Esophagus muscularis mucosa (tissue), 3 donors: ENCODE measurements at regions not wholly inside any gene's neighbourhood (a gene's known extent, or its start where the extent isn't known, plus 50 kb on each side); places are given as distances from the start of the nearest gene placed in this dataset.

Source experiments
- CTCF ChIP-seq, 3 experiments: fragments of 200-600 bp in 2 of 3; fragments of 450-650 bp in 1 of 3; sonication (generic) in 2 of 3; IDR thresholded peaks; one replicate each; pipeline ENCODE4 v1.5.1; 2017 to 2019; ENCODE audit warnings: antibody characterized with exemption in 3 of 3, mild to moderate bottlenecking in 2 of 3, moderate library complexity in 1 of 3
- POLR2AphosphoS5 ChIP-seq, 2 donors: sonication (generic); formaldehyde crosslinking; IDR thresholded peaks; one replicate each; pipeline ENCODE4 v1.6.1; 2017; ENCODE audit warnings: antibody characterized with exemption in 2 of 2

- TF ChIP-seq POLR2AphosphoS5 (IDR thresholded peaks at IDR 0.05) (no peak), CTCF (IDR thresholded peaks at IDR 0.05) (no peak)
Observed at GRCh38 chr18:63057707-63058106, 261.9 kb downstream of the BCL2 start.
